SK-N-MC (cell line): ENCODE measurements at regions not wholly inside any gene's neighbourhood (a gene's known extent, or its start where the extent isn't known, plus 50 kb on each side); places are given as distances from the start of the nearest gene placed in this dataset.

Source experiments
- EZH2 ChIP-seq: fragments of 200-600 bp; sonication (generic); IDR thresholded peaks from one replicate; pipeline ENCODE4 v1.6.1; 2017; ENCODE audit warnings: antibody characterized with exemption
- FOXP2 ChIP-seq: optimal IDR thresholded peaks from 2 replicates; pipeline ENCODE3; 2011; ENCODE audit warnings: mild to moderate bottlenecking, moderate library complexity; ENCODE audit not compliant: insufficient read depth; ENCODE audit errors: extremely low read length, control extremely low read depth
- POLR2AphosphoS5 ChIP-seq: IDR thresholded peaks from 2 replicates; pipeline ENCODE4 v1.6.1; 2012; ENCODE audit warnings: mild to moderate bottlenecking, low read depth, low read length, borderline replicate concordance

GRCh38 chr1:173267453-173267945 lies 60.4 kb upstream of the TNFSF4 start:
- no peak for TF ChIP-seq EZH2
- TF ChIP-seq FOXP2 = no peak
- no peak for TF ChIP-seq POLR2AphosphoS5
